Renal cortex interstitium (tissue), 11 donors: ENCODE measurements at regions not wholly inside any gene's neighbourhood (a gene's known extent, or its start where the extent isn't known, plus 50 kb on each side); places are given as distances from the start of the nearest gene placed in this dataset.

Source experiments
- DNase-seq, 11 donors: peaks; one replicate each; pipeline ENCODE4 v3.0.0-alpha.2; 2013; ENCODE audit warnings: low read depth in 9 of 11, low spot score in 4 of 11; ENCODE audit errors: extremely low read depth in 1 of 11

DNA sequence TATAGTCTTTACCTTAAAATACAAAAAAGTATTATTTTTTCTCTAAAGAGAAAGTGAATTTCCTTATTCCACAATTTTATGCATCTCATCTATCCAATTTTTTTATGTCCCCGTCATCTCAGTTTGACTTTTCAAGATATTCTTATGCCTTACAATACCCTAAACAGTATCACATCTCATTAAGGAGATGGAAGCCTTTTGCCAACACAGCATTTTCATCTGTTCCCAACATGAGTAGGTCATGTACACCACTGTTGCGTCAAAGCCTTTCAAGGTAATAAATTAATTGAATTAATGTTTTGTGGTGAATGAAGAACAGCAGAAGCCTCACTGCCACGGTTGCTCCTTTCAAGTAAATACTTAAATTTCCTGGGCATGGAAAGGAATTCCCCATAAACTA is 299.4 kb downstream of the EPHA4 start:
- DNase-seq, result no peak

DNA sequence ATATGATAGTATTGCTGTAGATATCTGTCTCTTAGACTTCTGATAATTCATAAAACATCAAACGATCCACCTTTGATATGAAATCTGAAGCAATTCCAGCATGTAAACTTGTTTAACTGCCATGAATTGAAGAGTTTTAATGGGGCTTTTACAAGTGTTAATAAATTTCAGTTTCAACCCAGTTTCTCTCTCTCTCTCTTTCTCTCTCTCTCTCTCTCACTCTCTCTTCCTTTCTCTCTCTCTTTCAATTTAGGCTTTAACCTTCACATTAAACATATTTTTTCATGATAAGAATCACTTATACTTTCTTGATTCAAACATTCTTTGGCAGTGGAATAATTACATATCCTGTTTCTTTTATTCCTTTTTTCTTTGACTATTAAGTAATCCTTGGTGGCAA is 296.1 kb downstream of the EPHA4 start:
- no peak for DNase-seq

DNA sequence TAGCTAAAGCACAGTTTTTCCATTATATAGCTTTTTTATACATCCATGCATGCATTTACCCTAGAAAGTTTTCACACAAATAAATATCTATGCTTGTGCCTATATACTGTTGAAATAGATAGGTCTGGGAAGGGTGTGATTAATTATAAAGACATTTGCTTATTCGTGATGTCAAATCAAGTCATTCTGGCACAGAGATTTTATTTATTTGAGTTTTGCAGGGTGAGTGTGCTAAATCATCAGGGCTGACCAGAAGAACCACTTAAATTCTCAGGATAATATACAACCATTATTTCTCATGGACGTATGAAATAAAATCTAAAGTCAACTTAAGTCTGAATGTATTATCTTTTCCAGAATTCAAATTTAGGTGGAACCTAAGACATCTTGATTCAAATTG is 295.5 kb downstream of the EPHA4 start:
- no peak for DNase-seq

DNA sequence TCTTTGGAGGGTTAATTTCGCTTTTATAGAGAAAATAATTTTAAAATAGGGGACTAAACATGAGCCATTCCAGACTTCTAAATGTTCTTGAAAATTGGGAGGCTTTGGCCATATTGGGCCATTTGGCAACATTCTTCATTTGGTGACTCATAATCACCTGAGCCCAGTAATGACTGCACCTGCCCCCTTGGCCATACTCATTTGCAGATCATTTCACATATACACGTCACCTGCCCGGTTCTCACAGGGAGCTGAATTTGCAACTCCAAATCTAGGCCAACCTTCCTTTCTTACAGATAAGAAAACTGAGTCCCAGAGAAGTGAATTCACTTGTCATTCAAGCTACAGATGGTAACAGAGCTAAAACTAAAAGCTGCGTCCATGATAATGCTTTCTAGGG is 289.7 kb downstream of the EPHA4 start:
- no peak for DNase-seq

DNA sequence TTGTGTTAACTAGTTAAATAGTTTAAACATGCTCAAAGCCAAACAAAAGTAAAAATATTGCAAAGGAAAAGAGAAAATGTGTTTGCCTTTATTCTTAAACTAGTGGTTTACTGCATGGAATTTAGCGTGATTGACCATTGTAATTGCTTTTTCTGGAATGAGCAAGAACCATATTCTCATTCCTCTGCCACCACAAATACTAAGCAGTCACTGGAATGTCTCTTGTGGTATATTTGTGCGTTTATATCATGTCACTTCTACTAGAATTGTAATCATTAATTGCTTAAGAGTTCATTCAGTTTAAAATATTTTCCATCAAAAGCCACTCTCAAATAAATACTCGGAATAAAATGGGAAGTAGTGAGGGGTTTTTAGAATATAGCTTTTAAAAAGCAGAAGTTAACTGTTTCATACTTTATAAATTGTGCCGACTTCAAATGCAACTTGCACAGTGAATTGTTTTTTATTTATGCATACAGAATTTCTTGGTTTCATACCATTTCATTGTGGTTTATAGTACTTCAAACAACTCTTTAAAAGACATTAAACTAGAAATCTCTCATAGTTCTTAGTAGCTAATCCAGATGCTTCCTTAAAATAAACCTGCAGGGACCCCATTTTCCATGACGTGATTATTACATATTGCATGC is 288.1 kb downstream of the EPHA4 start:
- DNase-seq, result no peak

DNA sequence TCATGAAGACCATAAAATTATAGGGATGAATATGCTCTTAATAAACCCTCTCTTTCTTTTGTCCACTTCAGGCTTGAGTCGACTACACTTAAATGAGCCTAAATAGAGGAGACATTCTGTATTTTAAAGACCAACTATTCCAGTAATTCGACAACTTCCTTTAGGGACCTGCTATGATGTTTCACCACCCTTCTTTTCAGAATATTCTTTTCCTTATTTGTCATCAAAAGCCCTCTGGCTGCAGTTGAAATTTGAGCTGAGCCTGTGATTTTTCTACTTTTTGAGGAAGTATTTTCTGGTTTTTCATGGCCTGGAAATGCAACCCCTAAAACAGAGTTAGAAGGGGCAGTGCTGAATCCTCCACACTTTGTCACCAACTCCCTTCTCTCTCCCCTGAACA is 287.0 kb downstream of the EPHA4 start:
- no peak for DNase-seq

DNA sequence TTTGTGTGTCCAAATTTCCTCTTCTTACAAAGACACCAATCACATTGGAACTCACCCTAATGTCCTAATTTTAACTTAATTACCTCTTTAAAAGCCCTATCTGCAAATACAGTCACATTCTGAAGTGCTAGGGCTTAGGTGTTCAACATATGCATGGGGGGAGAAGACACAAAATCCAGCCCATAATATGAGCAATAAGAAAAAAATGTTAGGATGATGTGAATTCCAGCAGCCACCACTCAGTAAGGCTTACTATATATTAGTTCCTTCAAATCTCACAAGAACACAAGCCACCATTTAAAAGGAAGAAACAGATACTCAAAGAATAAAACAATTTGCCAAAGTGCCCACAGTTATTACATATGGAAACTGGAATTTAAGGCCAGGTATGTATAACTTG is 285.7 kb downstream of the EPHA4 start:
- no peak for DNase-seq

DNA sequence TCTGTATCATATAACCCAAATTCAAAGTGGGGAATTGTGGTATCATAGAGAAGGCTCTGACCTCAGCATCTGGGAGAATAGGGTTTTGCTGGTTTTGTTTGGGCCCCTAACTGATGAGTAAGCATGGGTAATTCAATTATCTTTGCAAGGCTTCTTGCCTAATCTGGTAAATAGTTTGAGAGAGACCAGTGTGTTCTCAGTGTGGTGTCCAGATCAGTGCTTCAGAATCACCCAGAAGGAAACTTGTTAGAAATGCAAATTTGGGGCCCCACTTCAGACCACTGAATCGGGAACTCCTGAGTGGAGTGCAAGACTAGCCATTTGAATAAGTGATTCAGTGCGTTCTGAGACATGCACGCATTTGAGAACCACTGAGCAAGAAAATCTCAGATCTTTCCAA is 282.7 kb downstream of the EPHA4 start:
- DNase-seq, result no peak

DNA sequence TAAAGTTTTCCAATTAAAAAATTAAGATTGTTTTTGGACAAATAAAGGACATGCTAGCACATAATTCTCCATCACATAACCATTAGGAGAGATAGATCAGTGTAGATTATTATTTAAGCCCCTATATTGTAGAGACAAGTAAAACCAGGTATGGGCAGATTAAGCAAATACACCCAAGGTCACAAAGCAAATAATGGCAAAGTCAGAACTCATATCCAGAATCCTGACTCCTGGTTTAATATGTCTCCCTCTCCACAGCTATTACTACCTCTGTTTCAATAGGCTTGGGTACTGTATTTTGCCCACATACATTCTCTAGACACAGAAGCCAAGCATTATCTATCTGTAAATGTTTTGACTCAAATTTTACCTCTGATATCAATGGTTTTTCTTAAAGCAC is 282.3 kb downstream of the EPHA4 start:
- no peak for DNase-seq

DNA sequence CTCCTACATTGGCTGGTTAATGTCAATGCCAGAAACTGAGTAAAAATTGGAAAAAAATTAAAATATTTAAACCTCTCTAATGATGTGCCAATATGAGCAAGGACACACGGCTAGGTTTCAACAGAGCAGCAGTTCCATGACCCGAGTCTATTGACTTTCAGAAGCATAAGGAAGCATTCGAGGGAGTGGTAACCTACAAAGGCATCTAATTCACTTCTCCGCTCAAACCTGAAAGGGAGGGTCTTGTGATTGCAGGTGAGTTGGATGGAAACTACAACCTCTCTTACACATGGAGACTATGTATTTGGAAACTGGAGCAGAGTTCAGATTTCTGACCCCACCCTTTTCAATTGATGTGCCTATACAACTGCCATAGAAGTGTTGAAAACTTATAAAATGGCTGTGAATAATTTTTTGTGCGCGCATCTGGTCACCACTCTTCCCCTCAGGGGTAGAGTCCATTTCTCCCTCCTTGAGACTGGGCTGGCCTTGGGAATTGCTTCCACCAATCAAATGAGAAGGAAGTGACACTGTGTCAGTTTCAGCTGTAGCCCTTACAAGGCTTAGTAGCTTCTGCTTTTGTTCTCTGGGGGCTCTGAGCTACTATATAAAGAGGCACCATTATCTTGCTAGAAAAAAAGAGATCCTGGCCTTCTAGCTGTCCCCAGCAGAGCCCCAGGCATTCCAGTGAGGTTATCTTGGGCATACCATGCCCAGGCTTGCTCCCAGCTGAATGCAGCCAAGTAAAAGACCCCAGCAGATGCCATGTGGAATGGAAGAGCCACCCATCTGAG is 278.0 kb downstream of the EPHA4 start:
- no peak for DNase-seq

DNA sequence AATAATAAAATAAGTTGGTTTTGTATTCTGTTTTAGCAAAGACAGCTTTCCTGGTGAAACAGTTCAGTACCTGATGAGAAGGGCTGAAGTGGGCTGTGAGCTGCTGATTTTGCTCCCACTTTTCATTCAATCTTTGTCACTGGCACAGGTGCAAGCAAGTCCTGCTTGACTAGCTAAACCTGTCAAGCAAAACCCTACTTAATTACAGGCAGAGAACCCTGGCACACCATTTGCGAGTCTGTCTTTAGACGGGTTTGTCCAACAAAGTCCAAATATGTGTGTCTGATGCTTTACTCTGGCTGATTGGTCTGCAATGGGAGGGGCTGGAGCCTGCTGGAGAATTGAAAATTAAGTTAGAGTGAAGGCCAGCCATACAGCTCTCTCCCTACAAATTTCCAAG is 267.2 kb downstream of the EPHA4 start:
- peak in 2 of 11 donors; percentile 32 to 37 for DNase-seq

DNA sequence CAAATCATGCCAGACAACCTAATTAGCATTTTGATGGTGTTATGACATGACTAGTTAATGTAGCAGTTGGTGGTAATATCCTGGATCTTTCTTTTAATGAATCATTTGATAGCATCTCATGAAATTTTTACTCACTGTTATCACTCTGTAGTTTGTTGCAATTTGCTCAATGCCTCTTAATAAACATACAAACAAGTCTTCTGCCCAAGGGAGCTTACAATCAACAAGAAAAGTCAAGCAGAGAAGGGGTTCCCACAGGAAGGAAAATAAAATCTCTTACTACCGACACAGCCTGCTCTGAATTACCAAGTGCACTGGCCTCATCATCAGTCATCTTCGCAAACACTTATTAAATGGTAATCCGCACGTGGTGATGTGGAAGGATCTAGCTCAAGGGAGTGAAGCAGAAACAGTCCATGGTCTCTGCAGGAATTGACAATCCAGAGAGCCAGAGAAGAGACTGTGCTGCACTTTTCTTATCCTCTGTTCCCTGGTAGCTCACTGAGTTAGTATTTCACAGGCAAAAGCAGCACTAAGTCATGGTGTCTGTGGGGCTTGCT is 263.5 kb downstream of the EPHA4 start:
- DNase-seq, result no peak

DNA sequence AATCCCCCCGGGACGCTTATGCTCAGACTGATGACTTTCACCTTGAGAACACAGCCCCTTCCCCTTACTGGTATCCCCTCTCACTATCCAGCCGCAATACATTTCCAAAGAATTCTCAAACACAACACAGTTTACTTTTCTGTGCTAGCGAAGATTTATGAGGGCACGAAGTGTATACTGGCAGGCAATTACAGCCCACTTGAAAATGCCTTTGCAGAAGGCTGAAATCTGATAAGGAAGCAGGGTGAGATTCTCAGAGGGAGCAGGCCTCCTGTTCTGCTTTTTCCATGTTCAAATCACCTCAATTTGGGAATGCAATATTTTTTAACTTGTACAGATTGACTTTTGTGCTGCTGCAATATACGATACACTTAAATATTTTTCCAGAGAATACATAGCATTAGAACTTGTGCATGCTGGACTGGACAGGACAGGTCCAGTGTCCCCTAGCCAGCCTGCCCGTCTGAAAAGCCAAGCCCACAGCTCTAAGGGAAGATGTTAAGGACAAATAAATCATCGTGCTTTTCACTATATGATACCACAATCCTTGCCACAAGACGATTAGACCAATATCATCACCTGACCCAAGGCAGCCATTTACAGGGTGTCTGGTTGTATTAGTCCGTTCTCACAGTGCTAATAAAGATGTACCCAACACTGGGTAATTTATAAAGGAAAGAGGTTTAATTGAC is 262.1 kb downstream of the EPHA4 start:
- DNase-seq, result peak in 5 of 11 donors; percentile 28 to 54 (median 41)

DNA sequence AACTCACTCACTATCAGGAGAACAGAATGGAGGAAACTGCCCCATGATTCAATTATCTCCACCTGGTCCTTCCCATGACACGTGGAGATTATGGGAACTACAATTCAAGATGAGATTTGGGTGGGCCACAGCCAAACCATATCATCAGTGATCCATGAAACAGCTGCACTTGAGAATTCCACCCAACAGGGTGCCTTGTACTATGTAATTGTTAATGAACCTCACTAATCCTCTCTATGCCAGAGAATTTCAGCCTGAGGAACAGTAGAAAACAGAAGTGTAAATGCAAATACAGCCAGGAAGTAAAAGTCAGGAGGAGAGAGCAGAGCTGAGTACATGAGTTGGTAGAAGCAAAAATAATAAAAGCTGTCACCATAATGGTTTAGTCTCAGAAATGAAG is 261.4 kb downstream of the EPHA4 start:
- no peak for DNase-seq

DNA sequence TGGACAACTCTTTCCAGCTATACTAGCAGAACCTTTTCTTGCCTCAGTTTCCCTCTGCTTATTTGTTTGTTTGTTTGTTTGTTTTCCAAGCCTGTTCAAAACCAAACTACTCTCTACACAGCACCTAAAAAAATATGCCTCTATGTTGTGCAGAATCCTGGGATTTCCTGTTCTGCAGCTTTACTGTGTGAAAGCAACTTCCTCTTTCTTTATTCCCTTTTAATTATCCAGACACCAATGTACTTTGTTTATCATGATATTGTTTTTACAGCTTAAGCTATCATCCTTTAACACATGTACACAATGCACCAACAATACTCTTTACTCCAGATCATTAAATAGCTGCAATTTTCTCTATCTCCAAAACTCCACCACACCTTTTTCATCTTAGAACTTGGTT is 259.5 kb downstream of the EPHA4 start:
- DNase-seq, result no peak

DNA sequence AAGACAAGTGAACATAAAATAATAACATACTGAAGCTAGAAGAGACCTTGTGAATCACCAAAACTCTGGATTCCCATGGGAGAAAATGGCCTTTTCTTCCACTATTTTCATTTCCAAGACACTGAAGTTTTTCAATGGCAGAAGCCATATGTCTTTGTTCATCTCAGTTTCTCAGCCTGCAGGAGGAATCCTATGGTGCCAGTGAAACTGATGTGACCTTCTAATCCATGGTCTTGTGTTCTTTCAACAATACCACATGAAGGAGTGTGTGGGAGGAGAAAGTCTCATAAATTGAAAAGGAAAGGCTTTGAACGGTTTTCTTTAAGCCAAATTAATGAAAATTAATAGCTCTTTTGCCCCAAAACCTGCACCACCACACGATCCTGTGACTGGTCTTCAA is 257.3 kb downstream of the EPHA4 start:
- no peak for DNase-seq

DNA sequence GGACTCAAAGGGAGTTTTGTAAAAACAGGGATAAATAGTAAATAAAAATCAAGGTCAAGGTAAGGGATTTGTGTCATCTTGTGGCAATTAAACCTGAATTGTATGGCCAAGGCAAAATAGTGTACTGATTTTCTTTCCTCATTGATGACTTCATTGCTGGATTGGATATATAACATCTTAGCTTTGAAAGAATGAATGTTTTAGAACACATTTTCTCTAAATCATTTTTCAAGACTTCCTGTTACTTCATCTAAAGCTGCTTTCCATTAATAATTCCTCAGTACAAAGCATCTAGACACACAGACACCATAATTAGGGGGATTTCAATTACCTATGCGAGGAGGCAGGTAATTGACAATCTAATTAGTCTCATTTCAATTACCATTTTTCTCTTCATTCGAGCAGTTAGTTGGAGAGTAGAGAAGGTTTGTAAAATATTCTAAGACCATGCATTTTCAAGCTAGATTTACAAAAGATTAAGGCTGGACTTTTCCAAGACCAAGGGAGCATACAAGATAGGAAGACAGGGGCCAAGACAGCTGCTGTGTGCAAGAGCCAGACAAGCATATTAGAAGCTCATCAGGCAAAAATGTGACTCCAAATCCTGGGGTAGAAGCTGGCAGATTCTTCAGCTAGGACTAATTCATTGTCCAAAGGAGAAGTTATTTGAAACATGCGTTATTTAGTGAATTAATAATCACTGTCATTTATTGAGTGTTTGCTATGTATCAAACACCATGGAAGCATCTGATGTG is 253.6 kb downstream of the EPHA4 start:
- DNase-seq, result no peak

DNA sequence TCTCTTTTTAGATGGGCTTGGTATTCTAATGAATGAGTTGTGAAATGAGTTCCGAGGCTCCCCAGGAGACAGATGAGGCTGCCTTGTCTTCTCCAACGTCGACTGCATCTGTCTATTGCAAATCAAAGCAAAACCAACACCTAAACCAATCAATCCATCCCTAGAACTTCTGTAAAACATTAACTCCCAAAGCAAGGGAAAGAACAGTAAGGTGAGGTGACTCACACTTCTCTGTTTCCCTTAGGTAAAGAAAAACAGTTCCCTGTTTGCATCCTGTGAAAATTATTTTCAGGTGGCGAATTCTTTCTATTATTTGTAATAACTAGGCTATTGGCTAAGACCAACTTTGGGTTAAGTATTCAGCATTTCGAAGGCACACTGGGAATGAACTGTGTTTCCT is 249.4 kb downstream of the EPHA4 start:
- no peak for DNase-seq

DNA sequence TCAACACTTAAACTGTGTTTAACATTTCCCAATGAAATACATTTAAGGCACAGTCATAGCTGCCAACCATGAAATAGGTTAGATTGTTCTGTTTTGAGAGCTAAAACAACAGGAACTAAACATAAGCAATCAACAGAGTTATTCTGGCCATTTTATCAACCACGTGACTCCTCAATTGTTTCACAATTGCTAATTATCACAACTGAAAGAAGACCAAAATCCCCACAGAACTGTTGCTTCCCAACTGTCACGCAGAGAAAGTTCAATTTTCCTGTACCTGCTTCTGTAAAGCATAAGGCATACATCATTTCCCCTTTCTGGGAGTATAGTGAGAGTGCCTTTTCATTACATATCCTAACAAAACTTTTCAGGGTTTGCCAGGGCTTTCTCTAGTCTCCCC is 248.6 kb downstream of the EPHA4 start:
- no peak for DNase-seq
